ENCODE measurements at regions not wholly inside any gene's neighbourhood (a gene's known extent, or its start where the extent isn't known, plus 50 kb on each side); places are given as distances from the start of the nearest gene placed in this dataset.

- CTCF ChIA-PET = no interaction called here
- Mint-ChIP-seq H3K36me3 (ENCODE audit: insufficient read depth, unreplicated experiment) (no peaks in the 10 kb centered on the region), H3K27me3 (ENCODE audit: unreplicated experiment) (no peaks in the 10 kb centered on the region), H3K4me3 (ENCODE audit: low read depth, unreplicated experiment) (no peak overlapping the region), H3K9me3 (ENCODE audit: low read depth, unreplicated experiment) (no peaks in the 10 kb centered on the region), H3K4me1 (ENCODE audit: low read depth, unreplicated experiment) (peaks cover 23% of the 10 kb centered on the region), H3K27ac (ENCODE audit: unreplicated experiment) (no peak overlapping the region)
- DNase-seq = no peak
- intact Hi-C loops (cut with micrococcal nuclease; ENCODE audit: unreplicated experiment) = no loop called here
- no peak for TF ChIP-seq CTCF (IDR thresholded peaks at IDR 0.05; ENCODE audit: unreplicated experiment)
- BruUV-seq (replicated peaks) = no TSS peak
Observed at GRCh38 chr7:12821746-12822145, 134.3 kb downstream of the ARL4A start.

GRCh38 chr7:12826079-12826478 is 138.6 kb downstream of the ARL4A start:
- intact Hi-C loops (cut with micrococcal nuclease; ENCODE audit: unreplicated experiment) = no loop called here
- H3K36me3 Mint-ChIP-seq (ENCODE audit: insufficient read depth, unreplicated experiment) = no peaks in the 10 kb centered on the region
- CTCF ChIA-PET = no interaction called here
- no peaks in the 10 kb centered on the region for H3K9me3 Mint-ChIP-seq (ENCODE audit: low read depth, unreplicated experiment)
- TF ChIP-seq CTCF (IDR thresholded peaks at IDR 0.05; ENCODE audit: unreplicated experiment) = no peak
- H3K27ac Mint-ChIP-seq (ENCODE audit: unreplicated experiment) = no peak overlapping the region
- peaks cover 17% of the 10 kb centered on the region for H3K4me1 Mint-ChIP-seq (ENCODE audit: low read depth, unreplicated experiment)
- H3K27me3 Mint-ChIP-seq (ENCODE audit: unreplicated experiment) = no peaks in the 10 kb centered on the region
- DNase-seq = no peak
- BruUV-seq (replicated peaks) = no TSS peak
- no peak overlapping the region for H3K4me3 Mint-ChIP-seq (ENCODE audit: low read depth, unreplicated experiment)

- peaks cover 8% of the 10 kb centered on the region for H3K4me1 Mint-ChIP-seq (ENCODE audit: low read depth, unreplicated experiment)
- no peak for DNase-seq
- TF ChIP-seq CTCF (IDR thresholded peaks at IDR 0.05; ENCODE audit: unreplicated experiment) = no peak
- no TSS peak for BruUV-seq (replicated peaks)
- H3K27ac Mint-ChIP-seq (ENCODE audit: unreplicated experiment) = peak overlapping the region; percentile 25
- no peak overlapping the region for H3K4me3 Mint-ChIP-seq (ENCODE audit: low read depth, unreplicated experiment)
- H3K9me3 Mint-ChIP-seq (ENCODE audit: low read depth, unreplicated experiment) = no peaks in the 10 kb centered on the region
- intact Hi-C loops (cut with micrococcal nuclease; ENCODE audit: unreplicated experiment) = no loop called here
- CTCF ChIA-PET = no interaction called here
- no peaks in the 10 kb centered on the region for H3K27me3 Mint-ChIP-seq (ENCODE audit: unreplicated experiment)
- no peaks in the 10 kb centered on the region for H3K36me3 Mint-ChIP-seq (ENCODE audit: insufficient read depth, unreplicated experiment)
Observed at GRCh38 chr7:12827219-12827821, 139.9 kb downstream of the ARL4A start.

GRCh38 chr7:12827920-12828319 is 140.5 kb downstream of the ARL4A start:
- no peak for TF ChIP-seq CTCF (IDR thresholded peaks at IDR 0.05; ENCODE audit: unreplicated experiment)

More at GRCh38 chr7:12827920-12828319, 140.5 kb downstream of the ARL4A start:
- CTCF ChIA-PET = no interaction called here
- BruUV-seq (replicated peaks) = no TSS peak
- no peaks in the 10 kb centered on the region for H3K27me3 Mint-ChIP-seq (ENCODE audit: unreplicated experiment)
- no peak for DNase-seq
- peaks cover 8% of the 10 kb centered on the region for H3K4me1 Mint-ChIP-seq (ENCODE audit: low read depth, unreplicated experiment)
- H3K36me3 Mint-ChIP-seq (ENCODE audit: insufficient read depth, unreplicated experiment) = no peaks in the 10 kb centered on the region
- H3K9me3 Mint-ChIP-seq (ENCODE audit: low read depth, unreplicated experiment) = peaks cover 1% of the 10 kb centered on the region
- peak overlapping the region; percentile 25 for H3K27ac Mint-ChIP-seq (ENCODE audit: unreplicated experiment)
- intact Hi-C loops (cut with micrococcal nuclease; ENCODE audit: unreplicated experiment) = no loop called here
- no peak overlapping the region for H3K4me3 Mint-ChIP-seq (ENCODE audit: low read depth, unreplicated experiment)
